IMR-90 (cell line): ENCODE measurements at regions not wholly inside any gene's neighbourhood (a gene's known extent, or its start where the extent isn't known, plus 50 kb on each side); places are given as distances from the start of the nearest gene placed in this dataset.

ENCODE experiments used
- ATAC-seq: fragments of 200-7000 bp; cut with Tn5 transposase; 2 replicates; pipeline ENCODE4 v1.9.1; 2020; ENCODE audit warnings: low read depth, mild to moderate bottlenecking, moderate library complexity
- BruUV-seq: library from RNA; stranded (reverse); fragments of 400-500 nt; replicated peaks from 2 replicates; lab custom pipeline; 2021; lab: Mats Ljungman, UMichigan
- CTCF ChIA-PET: fragments of 300-600 bp; formaldehyde crosslinking; extraction: SDS; loops from one replicate; lab custom pipeline; 2021; ENCODE audit warnings: antibody characterized with exemption; lab: Yijun Ruan, JAX
- POLR2A ChIA-PET: fragments of 300-600 bp; sonication (Branson Sonifier 250); formaldehyde crosslinking; loops from one replicate; lab custom pipeline; 2022; ENCODE audit warnings: antibody characterized with exemption; ENCODE audit not compliant: unreplicated experiment; lab: Charles Lee
- DNase-seq: peaks from one replicate; pipeline ENCODE4 v3.0.0; 2013
- H2AFZ ChIP-seq: replicated peaks from 2 replicates; pipeline ENCODE3; 2013; ENCODE audit warnings: low read length, mild to moderate bottlenecking; ENCODE audit not compliant: poor library complexity
- H2AK5ac ChIP-seq: 2 replicates; pipeline ENCODE4 v1.6.1; 2013; ENCODE audit warnings: low read depth, low read length, inconsistent platforms
- H2AK9ac ChIP-seq: replicated peaks from 2 replicates; pipeline ENCODE3; 2013; ENCODE audit warnings: mild to moderate bottlenecking, low read depth, low read length, moderate library complexity; ENCODE audit not compliant: poor library complexity
- H2BK120ac ChIP-seq: 2 replicates; pipeline ENCODE4 v1.6.1; 2013; ENCODE audit warnings: low read depth, low read length, inconsistent platforms
- H2BK15ac ChIP-seq: 3 replicates; pipeline ENCODE4 v1.6.1; 2013; ENCODE audit warnings: low read depth, low read length, inconsistent platforms
- H2BK20ac ChIP-seq: 2 replicates; pipeline ENCODE4 v1.6.1; 2013; ENCODE audit warnings: low read depth, mild to moderate bottlenecking, inconsistent platforms, low read length, moderate library complexity
- H2BK5ac ChIP-seq: 2 replicates; pipeline ENCODE4 v1.6.1; 2013; ENCODE audit warnings: mild to moderate bottlenecking, low read depth, low read length, inconsistent platforms; ENCODE audit not compliant: poor library complexity, severe bottlenecking
- H3K14ac ChIP-seq: replicated peaks from 2 replicates; pipeline ENCODE4 v1.6.1; 2013; ENCODE audit warnings: low read depth, low read length, inconsistent platforms
- H3K18ac ChIP-seq: 2 replicates; pipeline ENCODE4 v1.6.1; 2013; ENCODE audit warnings: low read depth, low read length, control low read depth
- H3K23ac ChIP-seq: 2 replicates; pipeline ENCODE4 v1.6.1; 2013; ENCODE audit warnings: low read depth, low read length, inconsistent platforms
- H3K27ac ChIP-seq: 2 replicates; pipeline ENCODE4 v1.5.1; 2013; ENCODE audit warnings: mild to moderate bottlenecking, control low read depth, low read length; ENCODE audit not compliant: insufficient read depth
- H3K27me3 ChIP-seq: 2 replicates; pipeline ENCODE4 v1.6.1; 2013; ENCODE audit warnings: low read length; ENCODE audit not compliant: control insufficient read depth, insufficient read depth
- H3K36me3 ChIP-seq: 2 replicates; pipeline ENCODE4 v1.6.1; 2013; ENCODE audit warnings: low read length, mixed read lengths; ENCODE audit not compliant: control insufficient read depth, insufficient read depth
- H3K4ac ChIP-seq: 2 replicates; pipeline ENCODE4 v1.6.1; 2013; ENCODE audit warnings: low read depth, low read length, inconsistent platforms
- H3K4me1 ChIP-seq: 2 replicates; pipeline ENCODE4 v1.6.1; 2013; ENCODE audit warnings: low read length, mixed read lengths; ENCODE audit not compliant: control insufficient read depth, insufficient read depth
- H3K4me2 ChIP-seq: 2 replicates; pipeline ENCODE4 v1.6.1; 2013; ENCODE audit warnings: low read depth, mild to moderate bottlenecking, control low read depth, low read length, moderate library complexity
- H3K4me3 ChIP-seq: 2 replicates; pipeline ENCODE4 v1.5.1; 2013; ENCODE audit warnings: low read depth, mild to moderate bottlenecking, control low read depth, low read length, moderate library complexity; ENCODE audit not compliant: insufficient read depth
- H3K56ac ChIP-seq: 2 replicates; pipeline ENCODE4 v1.6.1; 2013; ENCODE audit warnings: low read length, inconsistent platforms; ENCODE audit not compliant: insufficient read depth; ENCODE audit errors: extremely low read depth
- H3K79me1 ChIP-seq, 2 experiments: 2 replicates each; pipeline ENCODE4 v1.6.1; 2013; ENCODE audit warnings: low read length in 2 of 2, inconsistent platforms in 1 of 2, low read depth in 1 of 2
- H3K9ac ChIP-seq: 2 replicates; pipeline ENCODE4 v1.6.1; 2013; ENCODE audit warnings: low read depth, low read length, control low read depth
- H3K9me1 ChIP-seq: 2 replicates; pipeline ENCODE4 v1.6.1; 2013; ENCODE audit warnings: low read length, inconsistent platforms; ENCODE audit not compliant: insufficient read depth
- H3K9me3 ChIP-seq: 2 replicates; pipeline ENCODE4 v1.6.1; 2013; ENCODE audit warnings: low read length; ENCODE audit not compliant: control insufficient read depth, insufficient read depth
- H4K20me1 ChIP-seq: 2 replicates; pipeline ENCODE4 v1.6.1; 2013; ENCODE audit warnings: low read length, inconsistent platforms; ENCODE audit not compliant: insufficient read depth
- H4K5ac ChIP-seq: 2 replicates; pipeline ENCODE4 v1.6.1; 2013; ENCODE audit warnings: mild to moderate bottlenecking, low read depth, low read length, control low read depth
- H4K8ac ChIP-seq, 2 experiments: 2 replicates each; pipeline ENCODE4 v1.6.1; 2013; ENCODE audit warnings: low read depth in 2 of 2, low read length in 2 of 2, control low read depth in 1 of 2, inconsistent platforms in 1 of 2
- H4K91ac ChIP-seq: 2 replicates; pipeline ENCODE4 v1.6.1; 2013; ENCODE audit warnings: low read depth, low read length, inconsistent platforms; ENCODE audit not compliant: insufficient read depth
- FOS ChIP-seq: fragments of 150-350 bp; IDR thresholded peaks from 2 replicates; pipeline ENCODE4 v1.6.1; 2016; ENCODE audit warnings: low read depth, low read length
- MAFK ChIP-seq: IDR thresholded peaks from 2 replicates; pipeline ENCODE4 v1.6.1; 2012; ENCODE audit warnings: low read depth, low read length, improper control_type of control experiment
- MXI1 ChIP-seq: IDR thresholded peaks from 2 replicates; pipeline ENCODE4 v1.6.1; 2012; ENCODE audit warnings: low read depth, mild to moderate bottlenecking, low read length, moderate library complexity, borderline replicate concordance
- POLR2A ChIP-seq: IDR thresholded peaks from 2 replicates; pipeline ENCODE4 v1.6.1; 2012; ENCODE audit warnings: mild to moderate bottlenecking, low read depth, low read length
- RAD21 ChIP-seq: IDR thresholded peaks from 2 replicates; pipeline ENCODE4 v1.6.1; 2012; ENCODE audit warnings: low read length, improper control_type of control experiment
- WGBS, 2 experiments: methylation state at CpG; one replicate each; pipeline versions ENCODE4 v1.1.5 to v1.1.7; 2013; ENCODE audit warnings: missing lambda C conversion rate in 2 of 2; ENCODE audit not compliant: insufficient read length in 1 of 2; ENCODE audit errors: extremely low coverage in 2 of 2; 5-methylcytosine and 5-hydroxymethylcytosine counted together
- dilution Hi-C: fragments of 300-500 bp; cut with HindIII; formaldehyde crosslinking; loops from one replicate; pipeline ENCODE4 v1.14.3; 2018; ENCODE audit warnings: low sequenced_read_pairs; ENCODE audit not compliant: unreplicated experiment
- in situ Hi-C: fragments of 300-500 bp; cut with MboI; formaldehyde crosslinking; loops from 3 replicates; pipeline ENCODE4 v1.14.3; 2019; ENCODE audit warnings: low sequenced_read_pairs, inconsistent platforms, mixed read lengths
- intact Hi-C: fragments of 100-400 bp; cut with micrococcal nuclease; formaldehyde crosslinking; loops from 2 replicates; pipeline ENCODE4 v1.10.0; 2022
- TF ChIP-seq, protein P1 (sequence below): conservative IDR thresholded peaks from 2 replicates; pipeline ENCODE4 v1.5.1; 2012; ENCODE audit warnings: mild to moderate bottlenecking, low read depth, low read length, improper control_type of control experiment
- TF ChIP-seq, protein P2 (sequence below): fragments of 150-350 bp; IDR thresholded peaks from 2 replicates; pipeline ENCODE4 v1.6.1; 2017; ENCODE audit warnings: mild to moderate bottlenecking, antibody characterized with exemption, low read length, low read depth

DNA sequence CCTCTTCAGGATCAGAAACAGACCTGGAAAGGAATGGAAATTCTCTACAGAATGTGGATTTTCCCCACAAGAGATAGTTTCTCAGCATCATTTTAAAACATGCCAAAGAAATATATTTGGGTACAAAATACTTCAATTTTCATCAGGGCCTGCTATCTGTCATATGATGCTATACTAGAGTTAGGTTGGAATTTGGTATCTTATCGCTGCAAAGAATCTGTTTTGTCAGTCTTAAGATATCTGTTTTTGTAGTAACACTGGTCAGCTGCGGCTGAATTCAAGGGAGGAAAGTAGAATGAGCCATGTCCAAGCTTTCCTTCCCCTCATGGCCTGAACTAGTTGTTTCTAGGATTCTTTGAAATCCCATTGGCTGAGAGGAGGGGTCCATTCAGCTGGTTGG, 806.4 kb downstream of the KCNA4 start:
- no peak overlapping the region for H3K4ac ChIP-seq
- no CpG with 5 or more reads among the region's 2 CpGs for WGBS, 2 experiments
- CTCF ChIA-PET, result no interaction called here
- no peak overlapping the region for H2AFZ ChIP-seq
- no peak overlapping the region for H2BK5ac ChIP-seq
- intact Hi-C loops (no loop called here), dilution Hi-C loops (no loop called here), in situ Hi-C loops (no loop called here)
- H2BK120ac ChIP-seq, result no peak overlapping the region
- no peak overlapping the region for H3K56ac ChIP-seq
- no peaks in the 10 kb centered on the region for H3K9me1 ChIP-seq
- no peaks in the 10 kb centered on the region for H4K20me1 ChIP-seq
- no peak overlapping the region for H3K4me2 ChIP-seq
- no peak overlapping the region for H2AK5ac ChIP-seq
- H3K36me3 ChIP-seq, result no peaks in the 10 kb centered on the region
- no peak overlapping the region for H2AK9ac ChIP-seq
- H4K8ac ChIP-seq, result no peak overlapping the region
- no peak overlapping the region for H4K5ac ChIP-seq
- peaks cover 5% of the 10 kb centered on the region; the same call in 1 of the 2 replicates for H3K4me1 ChIP-seq
- no peaks in the 10 kb centered on the region for H3K79me1 ChIP-seq
- no peak for TF ChIP-seq FOS
- TF ChIP-seq, protein P1, sequence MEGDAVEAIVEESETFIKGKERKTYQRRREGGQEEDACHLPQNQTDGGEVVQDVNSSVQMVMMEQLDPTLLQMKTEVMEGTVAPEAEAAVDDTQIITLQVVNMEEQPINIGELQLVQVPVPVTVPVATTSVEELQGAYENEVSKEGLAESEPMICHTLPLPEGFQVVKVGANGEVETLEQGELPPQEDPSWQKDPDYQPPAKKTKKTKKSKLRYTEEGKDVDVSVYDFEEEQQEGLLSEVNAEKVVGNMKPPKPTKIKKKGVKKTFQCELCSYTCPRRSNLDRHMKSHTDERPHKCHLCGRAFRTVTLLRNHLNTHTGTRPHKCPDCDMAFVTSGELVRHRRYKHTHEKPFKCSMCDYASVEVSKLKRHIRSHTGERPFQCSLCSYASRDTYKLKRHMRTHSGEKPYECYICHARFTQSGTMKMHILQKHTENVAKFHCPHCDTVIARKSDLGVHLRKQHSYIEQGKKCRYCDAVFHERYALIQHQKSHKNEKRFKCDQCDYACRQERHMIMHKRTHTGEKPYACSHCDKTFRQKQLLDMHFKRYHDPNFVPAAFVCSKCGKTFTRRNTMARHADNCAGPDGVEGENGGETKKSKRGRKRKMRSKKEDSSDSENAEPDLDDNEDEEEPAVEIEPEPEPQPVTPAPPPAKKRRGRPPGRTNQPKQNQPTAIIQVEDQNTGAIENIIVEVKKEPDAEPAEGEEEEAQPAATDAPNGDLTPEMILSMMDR, result no peak
- TF ChIP-seq RAD21, result no peak
- no peak for TF ChIP-seq MXI1
- no peak for TF ChIP-seq MAFK
- TF ChIP-seq, protein P2, sequence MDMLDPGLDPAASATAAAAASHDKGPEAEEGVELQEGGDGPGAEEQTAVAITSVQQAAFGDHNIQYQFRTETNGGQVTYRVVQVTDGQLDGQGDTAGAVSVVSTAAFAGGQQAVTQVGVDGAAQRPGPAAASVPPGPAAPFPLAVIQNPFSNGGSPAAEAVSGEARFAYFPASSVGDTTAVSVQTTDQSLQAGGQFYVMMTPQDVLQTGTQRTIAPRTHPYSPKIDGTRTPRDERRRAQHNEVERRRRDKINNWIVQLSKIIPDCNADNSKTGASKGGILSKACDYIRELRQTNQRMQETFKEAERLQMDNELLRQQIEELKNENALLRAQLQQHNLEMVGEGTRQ, result no peak
- TF ChIP-seq POLR2A, result no peak
- POLR2A ChIA-PET, result no interaction called here
- no peak overlapping the region for H3K4me3 ChIP-seq
- H3K27ac ChIP-seq, result no peak overlapping the region
- peak overlapping the region; percentile 39; the same call in 1 of the 2 replicates for H3K18ac ChIP-seq
- no peaks in the 10 kb centered on the region for H3K27me3 ChIP-seq
- H3K14ac ChIP-seq, result no peak overlapping the region
- H2BK15ac ChIP-seq, result no peak overlapping the region; the same call in 2 of the 3 replicates
- BruUV-seq, result no TSS peak
- ATAC-seq (no peak), DNase-seq (no peak)
- peak overlapping the region; percentile 55; the same call in 1 of the 2 replicates for H4K91ac ChIP-seq
- H3K23ac ChIP-seq, result no peak overlapping the region
- H3K9me3 ChIP-seq, result no peaks in the 10 kb centered on the region
- no peak overlapping the region for H3K9ac ChIP-seq
- H2BK20ac ChIP-seq, result no peak overlapping the region
